ENCODE measurements at regions not wholly inside any gene's neighbourhood (a gene's known extent, or its start where the extent isn't known, plus 50 kb on each side); places are given as distances from the start of the nearest gene placed in this dataset.

GRCh38 chr13:105962080-105962479 is 573.4 kb downstream of the EFNB2 start:
- Histone ChIP-seq H3K4me3 (no peak overlapping the region), H3K9me3 (replicated peaks in 1 of 3) (no peaks in the 10 kb centered on the region), H3K4me1 (replicated peaks in 1 of 2) (no peaks in the 10 kb centered on the region), H3K36me3 (replicated peaks in 1 of 2) (no peaks in the 10 kb centered on the region), H3K27ac (no peak overlapping the region), H3K27me3 (no peaks in the 10 kb centered on the region)
- DNase-seq: no peak
- no peak for TF ChIP-seq POLR2A (IDR thresholded peaks at IDR 0.05)
- TF ChIP-seq CTCF (IDR thresholded peaks at IDR 0.05): no peak
- WGBS, 4 donors: 80 to 92% (median 85%) methylated on average over 7 of the region's 7 CpGs
- intact Hi-C loops (cut with DNase I): no loop called here

- Histone ChIP-seq H3K27me3 (no peaks in the 10 kb centered on the region), H3K4me1 (replicated peaks in 1 of 2) (no peaks in the 10 kb centered on the region), H3K9me3 (replicated peaks in 1 of 3) (no peaks in the 10 kb centered on the region), H3K36me3 (replicated peaks in 1 of 2) (no peaks in the 10 kb centered on the region), H3K27ac (no peak overlapping the region), H3K4me3 (no peak overlapping the region)
- 73 to 90% (median 79%) methylated on average over 5 of the region's 5 CpGs for WGBS, 4 donors
- no peak for TF ChIP-seq POLR2A (IDR thresholded peaks at IDR 0.05)
- TF ChIP-seq CTCF (IDR thresholded peaks at IDR 0.05): no peak
- intact Hi-C loops (cut with DNase I): no loop called here
- DNase-seq: no peak
Observed at GRCh38 chr13:105961438-105961837, 574.0 kb downstream of the EFNB2 start.

GRCh38 chr13:105960326-105960725 is 575.1 kb downstream of the EFNB2 start:
- Histone ChIP-seq H3K4me1 (replicated peaks in 1 of 2) (no peaks in the 10 kb centered on the region), H3K4me3 (no peak overlapping the region), H3K9me3 (replicated peaks in 1 of 3) (no peaks in the 10 kb centered on the region), H3K27me3 (no peaks in the 10 kb centered on the region), H3K36me3 (replicated peaks in 1 of 2) (no peaks in the 10 kb centered on the region), H3K27ac (no peak overlapping the region)
- TF ChIP-seq POLR2A (IDR thresholded peaks at IDR 0.05) (no peak), CTCF (IDR thresholded peaks at IDR 0.05) (no peak)
- DNase-seq: no peak
- intact Hi-C loops (cut with DNase I): no loop called here
- WGBS, 4 donors: 89 to 94% (median 90%) methylated on average over 7 of the region's 7 CpGs

GRCh38 chr13:105959876-105960275 is 575.6 kb downstream of the EFNB2 start:
- TF ChIP-seq POLR2A (IDR thresholded peaks at IDR 0.05) (no peak), CTCF (IDR thresholded peaks at IDR 0.05) (no peak)
- no peak for DNase-seq
- Histone ChIP-seq H3K27me3 (no peaks in the 10 kb centered on the region), H3K9me3 (replicated peaks in 1 of 3) (no peaks in the 10 kb centered on the region), H3K4me1 (replicated peaks in 1 of 2) (no peaks in the 10 kb centered on the region), H3K27ac (no peak overlapping the region), H3K36me3 (replicated peaks in 1 of 2) (no peaks in the 10 kb centered on the region), H3K4me3 (no peak overlapping the region)
- intact Hi-C loops (cut with DNase I): no loop called here
- WGBS, 4 donors: 86 to 93% (median 90%) methylated on average over 6 of the region's 6 CpGs
